ENCODE measurements at regions not wholly inside any gene's neighbourhood (a gene's known extent, or its start where the extent isn't known, plus 50 kb on each side); places are given as distances from the start of the nearest gene placed in this dataset.

DNA sequence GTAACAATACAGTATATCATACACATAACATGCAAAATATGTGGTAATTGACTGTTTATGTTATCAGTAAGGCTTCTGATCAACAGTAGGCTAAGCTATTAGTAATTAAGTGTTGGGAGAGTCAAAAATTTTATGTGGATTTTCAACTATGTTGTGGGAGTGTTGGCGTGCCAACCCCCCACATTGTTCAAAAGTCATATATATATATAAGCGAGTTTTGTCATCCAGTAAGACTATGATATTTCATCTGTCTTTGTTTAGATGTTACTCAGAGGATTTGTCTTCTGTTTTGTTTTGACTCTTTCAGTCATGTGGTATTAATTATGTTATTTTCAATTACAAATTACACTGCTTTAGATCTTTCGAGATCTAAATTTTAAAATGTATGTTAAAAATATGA is 51.0 kb upstream of the RAP2B start:
- WGBS = 53% methylated on average over 3 of the region's 3 CpGs

More for the DNA sequence above, 51.0 kb upstream of the RAP2B start:
- Histone ChIP-seq H3K27me3 (no peaks in the 10 kb centered on the region), H3K9me3 (no peaks in the 10 kb centered on the region), H3K4me1 (no peaks in the 10 kb centered on the region), H3K4me3 (no peak overlapping the region), H3K36me3 (no peaks in the 10 kb centered on the region), H3K27ac (no peak overlapping the region)
- no peak for DNase-seq (ENCODE audit: low spot score in 2 of 2)
- TF ChIP-seq EP300 (IDR thresholded peaks at IDR 0.05) = no peak
- TF ChIP-seq POLR2AphosphoS5 (IDR thresholded peaks at IDR 0.05) = no peak
- TF ChIP-seq, protein P1, sequence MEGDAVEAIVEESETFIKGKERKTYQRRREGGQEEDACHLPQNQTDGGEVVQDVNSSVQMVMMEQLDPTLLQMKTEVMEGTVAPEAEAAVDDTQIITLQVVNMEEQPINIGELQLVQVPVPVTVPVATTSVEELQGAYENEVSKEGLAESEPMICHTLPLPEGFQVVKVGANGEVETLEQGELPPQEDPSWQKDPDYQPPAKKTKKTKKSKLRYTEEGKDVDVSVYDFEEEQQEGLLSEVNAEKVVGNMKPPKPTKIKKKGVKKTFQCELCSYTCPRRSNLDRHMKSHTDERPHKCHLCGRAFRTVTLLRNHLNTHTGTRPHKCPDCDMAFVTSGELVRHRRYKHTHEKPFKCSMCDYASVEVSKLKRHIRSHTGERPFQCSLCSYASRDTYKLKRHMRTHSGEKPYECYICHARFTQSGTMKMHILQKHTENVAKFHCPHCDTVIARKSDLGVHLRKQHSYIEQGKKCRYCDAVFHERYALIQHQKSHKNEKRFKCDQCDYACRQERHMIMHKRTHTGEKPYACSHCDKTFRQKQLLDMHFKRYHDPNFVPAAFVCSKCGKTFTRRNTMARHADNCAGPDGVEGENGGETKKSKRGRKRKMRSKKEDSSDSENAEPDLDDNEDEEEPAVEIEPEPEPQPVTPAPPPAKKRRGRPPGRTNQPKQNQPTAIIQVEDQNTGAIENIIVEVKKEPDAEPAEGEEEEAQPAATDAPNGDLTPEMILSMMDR (IDR thresholded peaks at IDR 0.05) = no peak
- no peak for TF ChIP-seq POLR2A (IDR thresholded peaks at IDR 0.05)
